ENCODE measurements at regions not wholly inside any gene's neighbourhood (a gene's known extent, or its start where the extent isn't known, plus 50 kb on each side); places are given as distances from the start of the nearest gene placed in this dataset.

GRCh38 chr4:170414360-170414759, 324.6 kb upstream of the AADAT start:
- no peak overlapping the region for H3K14ac ChIP-seq (ENCODE audit: insufficient read length)
- no peak overlapping the region for H3K4me3 ChIP-seq (ENCODE audit: extremely low read depth in 1 of 4, insufficient read depth in 2 of 4, low read depth in 3 of 4, low read length in 4 of 4)
- H3K27me3 ChIP-seq (replicated peaks in 1 of 4; ENCODE audit: control insufficient read depth in 3 of 4, extremely low read depth in 1 of 4, insufficient read depth in 3 of 4, low read length in 3 of 4): no peaks in the 10 kb centered on the region
- ChIA-PET CTCF (ENCODE audit: partially characterized antibody) (interaction anchor here (1.2 to 1.5 kb wide), 2 partner anchors 14 to 155 kb away, joined by 4 read pairs; no protein-coding TSS in a partner anchor), POLR2A (ENCODE audit: partially characterized antibody) (no interaction called here)
- H2BK120ac ChIP-seq (replicated peaks; ENCODE audit: low read depth, low read length): no peak overlapping the region
- H2BK15ac ChIP-seq (ENCODE audit: low read length): no peak overlapping the region
- no peaks in the 10 kb centered on the region for H3K4me1 ChIP-seq (replicated peaks in 1 of 4; ENCODE audit: control insufficient read depth in 3 of 4, insufficient read depth in 4 of 4, low read length in 3 of 4)
- H3K79me1 ChIP-seq (ENCODE audit: low read depth, low read length): no peaks in the 10 kb centered on the region
- FAIRE-seq (no peak), DNase-seq (ENCODE audit: low read depth in 1 of 2, low spot score in 2 of 2) (no peak)
- no peak overlapping the region for H3K18ac ChIP-seq (ENCODE audit: extremely low read depth, low read length)
- H3K56ac ChIP-seq (replicated peaks; ENCODE audit: insufficient read length, low read depth, low read length): no peak overlapping the region
- H3K4ac ChIP-seq (replicated peaks; ENCODE audit: insufficient read length, low read depth, low read length): no peak overlapping the region
- no peak overlapping the region for H2BK12ac ChIP-seq (ENCODE audit: low read depth, low read length)
- no peaks in the 10 kb centered on the region for H4K20me1 ChIP-seq (replicated peaks in 1 of 2; ENCODE audit: control insufficient read depth in 1 of 2, insufficient read depth in 2 of 2, low read length in 2 of 2)
- H4K8ac ChIP-seq (ENCODE audit: extremely low read depth, insufficient read depth, low read length): no peak overlapping the region
- H2BK5ac ChIP-seq (ENCODE audit: low read depth, low read length): no peak overlapping the region
- TF ChIP-seq JUND (IDR thresholded peaks at IDR 0.05; ENCODE audit: low read length): no peak
- TF ChIP-seq PHF8 (conservative IDR thresholded peaks at IDR 0.05; ENCODE audit: low read depth, low read length): no peak
- no peak for TF ChIP-seq YY1 (IDR thresholded peaks at IDR 0.05; ENCODE audit: low read depth, low read length)
- no peak for TF ChIP-seq EZH2 (IDR thresholded peaks at IDR 0.05; ENCODE audit: low read depth, low read length, severe bottlenecking)
- TF ChIP-seq TEAD4 (IDR thresholded peaks at IDR 0.05; ENCODE audit: low read depth, low read length): no peak
- TF ChIP-seq CBX8 (IDR thresholded peaks at IDR 0.05; ENCODE audit: borderline replicate concordance, low read depth, low read length): no peak
- no peaks in the 10 kb centered on the region for H3K23me2 ChIP-seq (ENCODE audit: low read depth, low read length)
- no peaks in the 10 kb centered on the region for H3K36me3 ChIP-seq (ENCODE audit: control insufficient read depth in 2 of 4, insufficient read depth in 4 of 4, low read length in 3 of 4)
- no peak overlapping the region for H3K9ac ChIP-seq (replicated peaks in 1 of 4; ENCODE audit: extremely low read depth in 1 of 4, low read depth in 3 of 4, low read length in 3 of 4)
- WGBS, 2 experiments (ENCODE audit: extremely low coverage in 1 of 2, insufficient coverage in 1 of 2, insufficient read length in 1 of 2, insufficient replicate concordance in 2 of 2, low coverage in 1 of 2, low lambda C conversion rate in 2 of 2, missing lambda C conversion rate in 1 of 2): 91% methylated on average over 2 of the region's 2 CpGs; no CpG with 5 or more reads in 1 of the 2 experiments
- H2AFZ ChIP-seq (ENCODE audit: low read length): no peak overlapping the region
- H4K91ac ChIP-seq (replicated peaks; ENCODE audit: insufficient read length, low read length): no peak overlapping the region
- no peak overlapping the region for H4K5ac ChIP-seq (ENCODE audit: insufficient read length, low read depth, low read length)
- no peaks in the 10 kb centered on the region for H3K9me3 ChIP-seq (ENCODE audit: insufficient read depth in 2 of 2, low read depth in 1 of 2, low read length in 1 of 2)
- H3K27ac ChIP-seq (ENCODE audit: low read depth, low read length): no peak overlapping the region
- no peak overlapping the region for H3K23ac ChIP-seq (ENCODE audit: insufficient read length)
- no peak overlapping the region for H3K4me2 ChIP-seq (ENCODE audit: insufficient read depth in 1 of 2, low read depth in 2 of 2, low read length in 2 of 2)
- no peak overlapping the region for H2BK20ac ChIP-seq (ENCODE audit: low read length)
- H3K79me2 ChIP-seq (ENCODE audit: control insufficient read depth in 1 of 2, insufficient read depth in 2 of 2, low read length in 2 of 2): no peaks in the 10 kb centered on the region
- H2AK5ac ChIP-seq (ENCODE audit: low read depth, low read length): no peak overlapping the region
